ENCODE measurements at regions not wholly inside any gene's neighbourhood (a gene's known extent, or its start where the extent isn't known, plus 50 kb on each side); places are given as distances from the start of the nearest gene placed in this dataset.
"Not testable (repeated sequence)": the region's sequence is repeated elsewhere in the genome, so short reads cannot be mapped to it uniquely, and the experiment has no call there.

- TF ChIP-seq, protein P1, sequence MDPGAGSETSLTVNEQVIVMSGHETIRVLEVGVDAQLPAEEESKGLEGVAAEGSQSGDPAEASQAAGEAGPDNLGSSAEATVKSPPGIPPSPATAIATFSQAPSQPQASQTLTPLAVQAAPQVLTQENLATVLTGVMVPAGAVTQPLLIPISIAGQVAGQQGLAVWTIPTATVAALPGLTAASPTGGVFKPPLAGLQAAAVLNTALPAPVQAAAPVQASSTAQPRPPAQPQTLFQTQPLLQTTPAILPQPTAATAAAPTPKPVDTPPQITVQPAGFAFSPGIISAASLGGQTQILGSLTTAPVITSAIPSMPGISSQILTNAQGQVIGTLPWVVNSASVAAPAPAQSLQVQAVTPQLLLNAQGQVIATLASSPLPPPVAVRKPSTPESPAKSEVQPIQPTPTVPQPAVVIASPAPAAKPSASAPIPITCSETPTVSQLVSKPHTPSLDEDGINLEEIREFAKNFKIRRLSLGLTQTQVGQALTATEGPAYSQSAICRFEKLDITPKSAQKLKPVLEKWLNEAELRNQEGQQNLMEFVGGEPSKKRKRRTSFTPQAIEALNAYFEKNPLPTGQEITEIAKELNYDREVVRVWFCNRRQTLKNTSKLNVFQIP (CRISPR knock-in tag; IDR thresholded peaks at IDR 0.05; ENCODE audit: borderline replicate concordance, low read depth), result no peak
- TF ChIP-seq, protein P2, sequence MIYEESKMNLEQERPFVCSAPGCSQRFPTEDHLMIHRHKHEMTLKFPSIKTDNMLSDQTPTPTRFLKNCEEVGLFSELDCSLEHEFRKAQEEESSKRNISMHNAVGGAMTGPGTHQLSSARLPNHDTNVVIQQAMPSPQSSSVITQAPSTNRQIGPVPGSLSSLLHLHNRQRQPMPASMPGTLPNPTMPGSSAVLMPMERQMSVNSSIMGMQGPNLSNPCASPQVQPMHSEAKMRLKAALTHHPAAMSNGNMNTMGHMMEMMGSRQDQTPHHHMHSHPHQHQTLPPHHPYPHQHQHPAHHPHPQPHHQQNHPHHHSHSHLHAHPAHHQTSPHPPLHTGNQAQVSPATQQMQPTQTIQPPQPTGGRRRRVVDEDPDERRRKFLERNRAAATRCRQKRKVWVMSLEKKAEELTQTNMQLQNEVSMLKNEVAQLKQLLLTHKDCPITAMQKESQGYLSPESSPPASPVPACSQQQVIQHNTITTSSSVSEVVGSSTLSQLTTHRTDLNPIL (CRISPR knock-in tag; IDR thresholded peaks at IDR 0.05; ENCODE audit: low read depth), result no peak
- TF ChIP-seq ESRRG (CRISPR knock-in tag; IDR thresholded peaks at IDR 0.05) (no peak), OSR1 (CRISPR knock-in tag; IDR thresholded peaks at IDR 0.05) (no peak), ARNTL (CRISPR knock-in tag; IDR thresholded peaks at IDR 0.05; ENCODE audit: borderline replicate concordance, low read depth) (no peak), ZFP3 (CRISPR knock-in tag; IDR thresholded peaks at IDR 0.05) (no peak), TOX (CRISPR knock-in tag; IDR thresholded peaks at IDR 0.05; ENCODE audit: borderline replicate concordance) (no peak), ISL1 (CRISPR knock-in tag; IDR thresholded peaks at IDR 0.05) (no peak), ZNF8 (CRISPR knock-in tag; IDR thresholded peaks at IDR 0.05) (no peak)
Observed at GRCh38 chr7:110502888-110503465, 588.0 kb upstream of the LRRN3 start (continued).

DNA sequence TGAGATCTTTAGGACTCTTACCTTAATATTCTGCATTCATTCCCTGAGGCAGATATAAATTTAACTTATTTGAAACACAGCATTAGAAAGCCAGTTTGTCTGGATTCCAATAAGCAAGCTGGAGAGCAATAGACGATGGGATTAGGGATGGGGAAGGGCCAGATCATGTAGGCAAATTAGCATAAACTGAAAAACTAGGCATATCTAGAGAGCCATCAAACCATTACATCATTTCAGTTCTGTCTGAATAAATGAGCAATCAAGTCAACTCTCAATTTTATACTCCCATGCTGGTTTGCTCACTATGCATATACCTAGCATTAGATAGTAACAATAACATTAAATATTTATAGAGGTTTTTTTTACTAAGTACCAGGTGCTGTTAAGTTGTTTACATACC is 583.6 kb upstream of the LRRN3 start:
- TF ChIP-seq BACH2 (CRISPR knock-in tag; IDR thresholded peaks at IDR 0.05; ENCODE audit: borderline replicate concordance), result no peak
- TF ChIP-seq PPARA (CRISPR knock-in tag; IDR thresholded peaks at IDR 0.05; ENCODE audit: borderline replicate concordance), result no peak
- TF ChIP-seq ZNF565 (CRISPR knock-in tag; conservative IDR thresholded peaks at IDR 0.05; ENCODE audit: low read depth), result no peak
- no peak for TF ChIP-seq ZFP3 (CRISPR knock-in tag; IDR thresholded peaks at IDR 0.05)
- TF ChIP-seq CSDC2 (CRISPR knock-in tag; IDR thresholded peaks at IDR 0.05), result no peak
- TF ChIP-seq OSR1 (CRISPR knock-in tag; IDR thresholded peaks at IDR 0.05), result no peak
- TF ChIP-seq, protein P3, sequence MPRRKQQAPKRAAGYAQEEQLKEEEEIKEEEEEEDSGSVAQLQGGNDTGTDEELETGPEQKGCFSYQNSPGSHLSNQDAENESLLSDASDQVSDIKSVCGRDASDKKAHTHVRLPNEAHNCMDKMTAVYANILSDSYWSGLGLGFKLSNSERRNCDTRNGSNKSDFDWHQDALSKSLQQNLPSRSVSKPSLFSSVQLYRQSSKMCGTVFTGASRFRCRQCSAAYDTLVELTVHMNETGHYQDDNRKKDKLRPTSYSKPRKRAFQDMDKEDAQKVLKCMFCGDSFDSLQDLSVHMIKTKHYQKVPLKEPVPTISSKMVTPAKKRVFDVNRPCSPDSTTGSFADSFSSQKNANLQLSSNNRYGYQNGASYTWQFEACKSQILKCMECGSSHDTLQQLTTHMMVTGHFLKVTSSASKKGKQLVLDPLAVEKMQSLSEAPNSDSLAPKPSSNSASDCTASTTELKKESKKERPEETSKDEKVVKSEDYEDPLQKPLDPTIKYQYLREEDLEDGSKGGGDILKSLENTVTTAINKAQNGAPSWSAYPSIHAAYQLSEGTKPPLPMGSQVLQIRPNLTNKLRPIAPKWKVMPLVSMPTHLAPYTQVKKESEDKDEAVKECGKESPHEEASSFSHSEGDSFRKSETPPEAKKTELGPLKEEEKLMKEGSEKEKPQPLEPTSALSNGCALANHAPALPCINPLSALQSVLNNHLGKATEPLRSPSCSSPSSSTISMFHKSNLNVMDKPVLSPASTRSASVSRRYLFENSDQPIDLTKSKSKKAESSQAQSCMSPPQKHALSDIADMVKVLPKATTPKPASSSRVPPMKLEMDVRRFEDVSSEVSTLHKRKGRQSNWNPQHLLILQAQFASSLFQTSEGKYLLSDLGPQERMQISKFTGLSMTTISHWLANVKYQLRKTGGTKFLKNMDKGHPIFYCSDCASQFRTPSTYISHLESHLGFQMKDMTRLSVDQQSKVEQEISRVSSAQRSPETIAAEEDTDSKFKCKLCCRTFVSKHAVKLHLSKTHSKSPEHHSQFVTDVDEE (CRISPR knock-in tag; IDR thresholded peaks at IDR 0.05), result no peak
- TF ChIP-seq ZNF8 (CRISPR knock-in tag; IDR thresholded peaks at IDR 0.05), result no peak
- TF ChIP-seq PATZ1 (CRISPR knock-in tag; IDR thresholded peaks at IDR 0.05; ENCODE audit: borderline replicate concordance), result no peak
- TF ChIP-seq GLIS3 (CRISPR knock-in tag; IDR thresholded peaks at IDR 0.05), result no peak
- TF ChIP-seq ZFP30 (CRISPR knock-in tag; IDR thresholded peaks at IDR 0.05), result no peak
- no peak for TF ChIP-seq SNAI2 (CRISPR knock-in tag; IDR thresholded peaks at IDR 0.05)
- ATAC-seq, result no peak

- TF ChIP-seq ZFP3 (CRISPR knock-in tag; IDR thresholded peaks at IDR 0.05), result no peak
- TF ChIP-seq ZNF70 (CRISPR knock-in tag; IDR thresholded peaks at IDR 0.05), result no peak
- no peak for TF ChIP-seq ZFP30 (CRISPR knock-in tag; IDR thresholded peaks at IDR 0.05)
- TF ChIP-seq, protein P1 (CRISPR knock-in tag; IDR thresholded peaks at IDR 0.05; ENCODE audit: borderline replicate concordance, low read depth), result no peak
- TF ChIP-seq, protein P2 (CRISPR knock-in tag; IDR thresholded peaks at IDR 0.05; ENCODE audit: low read depth), result no peak
- TF ChIP-seq PATZ1 (CRISPR knock-in tag; IDR thresholded peaks at IDR 0.05; ENCODE audit: borderline replicate concordance), result no peak
- TF ChIP-seq ISL1 (CRISPR knock-in tag; IDR thresholded peaks at IDR 0.05), result no peak
- TF ChIP-seq OSR1 (CRISPR knock-in tag; IDR thresholded peaks at IDR 0.05), result no peak
- no peak for ATAC-seq
Observed at GRCh38 chr7:110507832-110508231, 583.1 kb upstream of the LRRN3 start.

DNA sequence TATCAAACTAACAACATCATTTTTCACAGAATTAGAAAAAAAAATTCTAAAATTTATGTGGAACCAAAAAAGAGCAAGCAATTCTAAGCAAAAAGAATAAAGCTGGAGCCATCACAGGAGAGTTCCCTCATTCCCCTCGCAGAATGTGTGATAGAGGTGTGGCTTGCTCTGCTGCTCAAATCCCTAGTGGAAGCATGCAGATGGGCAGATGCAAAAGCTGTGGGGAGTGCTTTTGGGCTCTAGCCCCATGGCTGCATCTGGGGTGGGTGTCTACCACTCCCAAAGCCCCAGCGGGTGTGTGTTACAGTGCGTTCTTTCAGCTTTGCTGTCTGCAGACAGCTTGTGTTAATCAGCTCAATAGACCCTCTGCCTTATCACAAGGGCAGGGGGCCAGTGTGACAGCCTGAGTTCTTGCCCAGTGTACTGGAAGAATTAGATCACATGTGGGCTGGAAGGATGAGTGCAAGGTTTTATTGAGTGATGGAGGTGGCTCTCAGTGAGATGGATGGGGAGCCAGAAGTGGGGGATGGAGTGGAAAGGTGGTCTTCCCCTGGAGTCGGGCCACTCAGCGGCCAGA is 575.9 kb upstream of the LRRN3 start:
- ATAC-seq, result not testable (repeated sequence)

All from SK-N-SH treated with all-trans-retinoic acid at 6 μM for 48 hours (cell line).